K562 (cell line): ENCODE measurements at regions not wholly inside any gene's neighbourhood (a gene's known extent, or its start where the extent isn't known, plus 50 kb on each side); places are given as distances from the start of the nearest gene placed in this dataset.
A peak's percentile ranks its signal among the peaks of the same experiment; 100 is the strongest.

Experiments used
- ATAC-seq: fragments of 200-7000 bp; cut with Tn5 transposase; 3 replicates; pipeline ENCODE4 v1.9.1; 2020; ENCODE audit warnings: moderate library complexity
- BruUV-seq: library from RNA; stranded (reverse); fragments of 400-500 nt; replicated peaks from 2 replicates; lab custom pipeline; 2021; lab: Mats Ljungman, UMichigan
- CTCF ChIA-PET: fragments of 300-600 bp; formaldehyde crosslinking; extraction: SDS; loops from one replicate; lab custom pipeline; 2021; ENCODE audit warnings: low intra/inter-chr PET ratio; lab: Yijun Ruan, JAX
- POLR2A ChIA-PET: fragments of 300-600, 350-650 bp; sonication (Branson Sonifier 250); formaldehyde crosslinking; extraction: SDS; loops from one replicate; lab custom pipeline; 2021; ENCODE audit warnings: antibody characterized with exemption, inconsistent platforms; lab: Yijun Ruan, JAX
- DNase-seq, 4 experiments: peaks; one replicate each; pipeline versions ENCODE4 v3.0.0 to v3.0.0-alpha.2; 2011 to 2018; ENCODE audit warnings: low spot score in 3 of 4, mixed read lengths in 3 of 4; ENCODE audit errors: extremely low read depth in 1 of 4
- FAIRE-seq: peaks from 2 replicates; lab custom pipeline; 2011; peaks lifted over from hg19 to GRCh38; lab: Jason Lieb, UNC
- H2AFZ ChIP-seq: 2 replicates; pipeline ENCODE4 v1.6.0; 2011; ENCODE audit warnings: low read depth, low read length, control low read depth, inconsistent platforms
- H3K27ac ChIP-seq: fragments of 200-600 bp; 3 replicates; pipeline ENCODE4 v1.8.0; 2011; ENCODE audit warnings: low read depth, mild to moderate bottlenecking, control low read depth, inconsistent platforms, low read length, moderate library complexity, mixed read lengths; ENCODE audit errors: extremely low read depth
- H3K27me3 ChIP-seq, 2 experiments: fragments of 300-600 bp in 1 of 2; 2 replicates in 1 of 2; 3 replicates in 1 of 2; pipeline versions ENCODE4 v1.6.0 to v1.8.0; 2011; ENCODE audit warnings: inconsistent platforms in 2 of 2, low read length in 2 of 2, mild to moderate bottlenecking in 1 of 2, mixed read lengths in 1 of 2, moderate library complexity in 1 of 2; ENCODE audit not compliant: control insufficient read depth in 2 of 2, insufficient read depth in 2 of 2
- H3K36me3 ChIP-seq: fragments of 300-600 bp; 3 replicates; pipeline ENCODE4 v1.8.0; 2011; ENCODE audit warnings: mild to moderate bottlenecking, low read length, inconsistent platforms; ENCODE audit not compliant: control insufficient read depth, insufficient read depth
- H3K4me1 ChIP-seq, 2 experiments: fragments of 200-600 bp in 1 of 2; replicated peaks in 1 of 2; 2 replicates in 1 of 2; 3 replicates in 1 of 2; pipeline versions ENCODE4 v1.5.1 to v1.8.0; 2011; ENCODE audit warnings: inconsistent platforms in 2 of 2, low read length in 2 of 2, mild to moderate bottlenecking in 1 of 2, mixed read lengths in 1 of 2, moderate library complexity in 1 of 2; ENCODE audit not compliant: control insufficient read depth in 2 of 2, insufficient read depth in 2 of 2
- H3K4me2 ChIP-seq: 2 replicates; pipeline ENCODE4 v1.6.1; 2011; ENCODE audit warnings: low read length, control low read depth, inconsistent platforms, mixed read lengths; ENCODE audit not compliant: insufficient read depth
- H3K4me3 ChIP-seq: fragments of 200-600 bp; sonication (generic), shearing (Covaris generic); 2 replicates; pipeline ENCODE4 v1.5.1; 2016; ENCODE audit warnings: control low read depth, inconsistent platforms
- H3K79me2 ChIP-seq: fragments of 200-600 bp; 3 replicates; pipeline ENCODE4 v1.8.0; 2011; ENCODE audit warnings: low read length, inconsistent platforms; ENCODE audit not compliant: control insufficient read depth, insufficient read depth
- H3K9ac ChIP-seq, 2 experiments: 2 replicates each; pipeline versions ENCODE4 v1.6.0 to v1.6.1; 2011; ENCODE audit warnings: low read depth in 2 of 2, low read length in 2 of 2, control low read depth in 1 of 2, inconsistent platforms in 1 of 2, mild to moderate bottlenecking in 1 of 2, mixed read lengths in 1 of 2; ENCODE audit not compliant: insufficient read depth in 1 of 2
- H3K9me1 ChIP-seq: one replicate; pipeline ENCODE4 v1.6.0; 2011; ENCODE audit warnings: inconsistent platforms, mild to moderate bottlenecking, low read length, moderate library complexity; ENCODE audit not compliant: control insufficient read depth, insufficient read depth
- H3K9me3 ChIP-seq: replicated peaks from 2 replicates; pipeline ENCODE4 v1.5.1; 2011; ENCODE audit warnings: low read depth, low read length, inconsistent platforms; ENCODE audit not compliant: control insufficient read depth, insufficient read depth
- H4K20me1 ChIP-seq: replicated peaks from 2 replicates; pipeline ENCODE4 v1.6.1; 2011; ENCODE audit warnings: low read length, inconsistent platforms, mixed read lengths; ENCODE audit not compliant: control insufficient read depth, insufficient read depth
- E2F4 ChIP-seq: sonication (generic); formaldehyde crosslinking; IDR thresholded peaks from 2 replicates; pipeline ENCODE4 v1.8.0; 2022; ENCODE audit warnings: mild to moderate bottlenecking, low read depth, missing genetic modification reagents
- EGR1 ChIP-seq: fragments of 450-650 bp; conservative IDR thresholded peaks from 2 replicates; pipeline ENCODE4 v1.6.1; 2017; ENCODE audit warnings: mild to moderate bottlenecking
- EHMT2 ChIP-seq: fragments of 450-650 bp; IDR thresholded peaks from 2 replicates; pipeline ENCODE4 v1.6.1; 2018; ENCODE audit warnings: antibody characterized with exemption
- ETV1 ChIP-seq: fragments of 450-650 bp; conservative IDR thresholded peaks from 2 replicates; pipeline ENCODE4 v1.6.1; 2016; ENCODE audit warnings: missing genetic modification characterization, control low read depth, low read depth, missing compliant biosample characterization
- ILF3 ChIP-seq: fragments of 450-650 bp; IDR thresholded peaks from 2 replicates; pipeline ENCODE4 v1.6.1; 2018; ENCODE audit warnings: antibody characterized with exemption, mild to moderate bottlenecking, moderate library complexity, borderline replicate concordance
- KAT7 ChIP-seq: sonication (generic); formaldehyde crosslinking; IDR thresholded peaks from 2 replicates; pipeline ENCODE4 v1.8.0; 2022; ENCODE audit warnings: missing genetic modification reagents, mild to moderate bottlenecking, borderline replicate concordance
- MYNN ChIP-seq, 2 experiments: sonication (generic); formaldehyde crosslinking in 1 of 2; IDR thresholded peaks; 2 replicates each; pipeline versions ENCODE4 v1.5.0 to v1.6.1; 2016 to 2020; ENCODE audit warnings: antibody characterized with exemption in 1 of 2, missing genetic modification reagents in 1 of 2
- NRF1 ChIP-seq, 2 experiments: fragments of 450-650 bp; IDR thresholded peaks in 1 of 2; conservative IDR thresholded peaks in 1 of 2; 2 replicates each; pipeline ENCODE4 v1.6.1; 2014; ENCODE audit warnings: mild to moderate bottlenecking in 2 of 2
- PTRF ChIP-seq: fragments of 450-650 bp; IDR thresholded peaks from 2 replicates; pipeline ENCODE4 v1.6.1; 2016; ENCODE audit warnings: mild to moderate bottlenecking, missing genetic modification characterization, missing compliant biosample characterization
- SMAD3 ChIP-seq: fragments of 450-650 bp; formaldehyde crosslinking; conservative IDR thresholded peaks from 2 replicates; pipeline ENCODE4 v1.4.0; 2020; ENCODE audit warnings: mild to moderate bottlenecking
- VEZF1 ChIP-seq: fragments of 200-800 bp; sonication (Bioruptor generic); IDR thresholded peaks from 2 replicates; pipeline ENCODE4 v1.6.1; 2017; ENCODE audit warnings: missing genetic modification characterization, missing compliant biosample characterization
- ZNF354B ChIP-seq: fragments of 250-450 bp; sonication (Bioruptor Pico); IDR thresholded peaks from 2 replicates; pipeline ENCODE4 v1.4.0; 2020
- ZNF695 ChIP-seq: fragments of 450-650 bp; formaldehyde crosslinking; IDR thresholded peaks from 2 replicates; pipeline ENCODE4 v1.4.0; 2020; ENCODE audit warnings: mild to moderate bottlenecking, moderate library complexity
- ZNF699 ChIP-seq: fragments of 250-450 bp; sonication (Bioruptor Pico); IDR thresholded peaks from 2 replicates; pipeline ENCODE4 v1.8.0; 2021; ENCODE audit warnings: mild to moderate bottlenecking, moderate library complexity; ENCODE audit not compliant: insufficient replicate concordance
- WGBS: fragments of 100-300 bp; shearing (Covaris generic); methylation state at CpG from one replicate; pipeline ENCODE4 v1.1.6; 2016; ENCODE audit warnings: low coverage, mixed read lengths; ENCODE audit not compliant: insufficient coverage; ENCODE audit errors: missing lambda C conversion rate; 5-methylcytosine and 5-hydroxymethylcytosine counted together
- in situ Hi-C: fragments of 300-500 bp; cut with MboI; formaldehyde crosslinking; loops from 4 replicates; pipeline ENCODE4 v1.15.0; 2018; ENCODE audit warnings: inconsistent platforms, mixed read lengths
- intact Hi-C: fragments of 100-400 bp; cut with micrococcal nuclease; formaldehyde crosslinking; loops from 2 replicates; pipeline ENCODE4 v1.14.2; 2022

GRCh38 chr7:136167991-136168390 is 190.8 kb upstream of the MTPN start:
- H3K36me3 ChIP-seq = no peaks in the 10 kb centered on the region
- H3K4me2 ChIP-seq = no peak overlapping the region
- no peak for TF ChIP-seq ZNF354B (CRISPR knock-in tag)
- TF ChIP-seq MYNN (IDR thresholded peaks at IDR 0.05) = 0 out of 2 replicates have a peak, but pooled peaks have one; percentile 26
- no peak for TF ChIP-seq MYNN (CRISPR knock-in tag; IDR thresholded peaks at IDR 0.05)
- TF ChIP-seq E2F4 = no peak
- no peak for TF ChIP-seq PTRF
- TF ChIP-seq NRF1 (conservative IDR thresholded peaks at IDR 0.05 in 1 of 2, IDR thresholded peaks at IDR 0.05 in 1 of 2) = no peak
- no peaks in the 10 kb centered on the region for H3K9me3 ChIP-seq
- BruUV-seq = no TSS peak
- no peaks in the 10 kb centered on the region for H3K79me2 ChIP-seq
- no peaks in the 10 kb centered on the region for H3K9me1 ChIP-seq
- no peak overlapping the region for H3K4me3 ChIP-seq
- H3K4me1 ChIP-seq = no peaks in the 10 kb centered on the region
- ATAC-seq (no peak; the same call in 2 of the 3 replicates), DNase-seq (no peak), FAIRE-seq (no peak)
- H3K27ac ChIP-seq = no peak overlapping the region
- CTCF ChIA-PET = no interaction called here
- no peaks in the 10 kb centered on the region for H4K20me1 ChIP-seq
- H3K27me3 ChIP-seq = no peaks in the 10 kb centered on the region
- H3K9ac ChIP-seq = no peak overlapping the region
- POLR2A ChIA-PET = no interaction called here
- intact Hi-C loops = no loop called here
- no peak overlapping the region for H2AFZ ChIP-seq
- in situ Hi-C loops = no loop called here
- WGBS = 32% methylated on average over 4 of the region's 4 CpGs

GRCh38 chr7:136166521-136166920 is 189.4 kb upstream of the MTPN start:
- Histone ChIP-seq H3K27ac (no peak overlapping the region), H3K4me1 (no peaks in the 10 kb centered on the region), H3K4me2 (no peak overlapping the region), H3K36me3 (no peaks in the 10 kb centered on the region), H2AFZ (no peak overlapping the region), H3K9me3 (no peaks in the 10 kb centered on the region), H3K79me2 (no peaks in the 10 kb centered on the region), H3K27me3 (no peaks in the 10 kb centered on the region), H4K20me1 (no peaks in the 10 kb centered on the region), H3K9me1 (no peaks in the 10 kb centered on the region), H3K9ac (no peak overlapping the region), H3K4me3 (no peak overlapping the region)
- ATAC-seq = peak; percentile 14; the same call in 1 of the 3 replicates
- intact Hi-C loops = no loop called here
- ChIA-PET POLR2A (interaction anchor here (0.7 to 2.8 kb wide), 4 partner anchors 10 to 23 kb away, joined by 3 to 22 read pairs (median 4); no protein-coding TSS in a partner anchor), CTCF (no interaction called here)
- no TSS peak for BruUV-seq
- 33% methylated on average over 1 of the region's 1 CpG for WGBS
- FAIRE-seq = no peak
- DNase-seq = no peak
- in situ Hi-C loops = no loop called here
- no peak for TF ChIP-seq EHMT2
- no peak for TF ChIP-seq KAT7 (CRISPR knock-in tag)
- no peak for TF ChIP-seq ZNF695 (CRISPR knock-in tag)
- TF ChIP-seq SMAD3 (CRISPR knock-in tag) = no peak
- no peak for TF ChIP-seq EGR1
- no peak for TF ChIP-seq ILF3
- TF ChIP-seq VEZF1 = no peak
- no peak for TF ChIP-seq ETV1 (tag)
- no peak for TF ChIP-seq ZNF699 (CRISPR knock-in tag)
